H1 (cell line): ENCODE measurements at regions not wholly inside any gene's neighbourhood (a gene's known extent, or its start where the extent isn't known, plus 50 kb on each side); places are given as distances from the start of the nearest gene placed in this dataset.

Experiments
- ASH2L ChIP-seq: fragments of 200-600, 300-600 bp; sonication (generic); IDR thresholded peaks from one replicate; pipeline ENCODE4 v1.7.1; 2017; ENCODE audit warnings: low read length
- MAFK ChIP-seq: IDR thresholded peaks from 2 replicates; pipeline ENCODE4 v1.6.1; 2012; ENCODE audit warnings: low read depth, mild to moderate bottlenecking, improper control_type of control experiment, low read length
- POLR2A ChIP-seq, 2 experiments: IDR thresholded peaks; 1 replicate in 1 of 2; 2 replicates in 1 of 2; pipeline ENCODE4 v1.6.1; 2011; ENCODE audit warnings: low read depth in 2 of 2, low read length in 2 of 2, mild to moderate bottlenecking in 2 of 2; ENCODE audit errors: control extremely low read depth in 1 of 2
- POLR2AphosphoS5 ChIP-seq: IDR thresholded peaks from 2 replicates; pipeline ENCODE4 v1.6.1; 2011; ENCODE audit warnings: low read depth, low read length
- SIN3A ChIP-seq, 2 experiments: IDR thresholded peaks in 1 of 2; conservative IDR thresholded peaks in 1 of 2; 2 replicates each; pipeline ENCODE4 v1.6.1; 2011 to 2012; ENCODE audit warnings: low read length in 2 of 2, improper control_type of control experiment in 1 of 2, low read depth in 1 of 2, mild to moderate bottlenecking in 1 of 2
- SIRT6 ChIP-seq: IDR thresholded peaks from one replicate; pipeline ENCODE4 v1.7.1; 2012; ENCODE audit warnings: low read length, inconsistent platforms
- SP1 ChIP-seq: IDR thresholded peaks from 2 replicates; pipeline ENCODE4 v1.6.1; 2011; ENCODE audit warnings: low read depth, low read length
- SP2 ChIP-seq: IDR thresholded peaks from 2 replicates; pipeline ENCODE4 v1.6.1; 2012; ENCODE audit warnings: mild to moderate bottlenecking, low read length, inconsistent platforms
- TAF1 ChIP-seq: IDR thresholded peaks from 2 replicates; pipeline ENCODE4 v1.6.1; 2011; ENCODE audit warnings: mild to moderate bottlenecking, low read depth, low read length
- TF ChIP-seq, protein P1 (sequence below), 3 experiments: IDR thresholded peaks; 1 replicate in 2 of 3; 2 replicates in 1 of 3; pipeline versions ENCODE4 v1.5.1 to v1.6.1; 2011; ENCODE audit warnings: low read length in 3 of 3, mild to moderate bottlenecking in 3 of 3, inconsistent platforms in 2 of 3, low read depth in 1 of 3, moderate library complexity in 1 of 3; ENCODE audit not compliant: insufficient read depth in 1 of 3; ENCODE audit errors: control extremely low read depth in 1 of 3
- TF ChIP-seq, protein P2 (sequence below): IDR thresholded peaks from 2 replicates; pipeline ENCODE4 v1.6.1; 2011; ENCODE audit warnings: low read depth, mild to moderate bottlenecking, low read length; ENCODE audit not compliant: insufficient read depth

DNA sequence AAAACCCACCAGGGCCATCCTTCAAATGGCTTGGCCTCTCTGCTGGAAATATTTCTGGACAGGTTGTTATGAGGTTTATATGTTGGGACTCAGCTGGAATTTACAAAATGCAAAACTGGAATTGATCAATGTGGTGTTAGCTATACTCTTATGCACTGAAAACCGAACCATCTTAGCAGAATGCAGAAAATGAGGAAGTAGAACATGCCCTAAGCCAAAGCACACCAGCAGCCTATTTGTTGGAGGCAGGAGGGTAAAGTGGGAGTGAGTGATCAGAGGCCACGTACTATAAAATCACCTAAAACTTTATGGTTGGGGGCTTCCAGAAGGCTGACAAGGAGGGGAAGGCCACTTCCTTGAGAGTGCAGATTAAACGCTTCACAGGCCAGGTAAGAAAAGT, 63.6 kb upstream of the C5orf63 start:
- no peak for TF ChIP-seq SP2
- TF ChIP-seq POLR2AphosphoS5 = no peak
- no peak for TF ChIP-seq SIN3A (conservative IDR thresholded peaks at IDR 0.05 in 1 of 2, IDR thresholded peaks at IDR 0.05 in 1 of 2; ENCODE audit: low read depth in 1 of 2, low read length in 2 of 2)
- TF ChIP-seq, protein P1, sequence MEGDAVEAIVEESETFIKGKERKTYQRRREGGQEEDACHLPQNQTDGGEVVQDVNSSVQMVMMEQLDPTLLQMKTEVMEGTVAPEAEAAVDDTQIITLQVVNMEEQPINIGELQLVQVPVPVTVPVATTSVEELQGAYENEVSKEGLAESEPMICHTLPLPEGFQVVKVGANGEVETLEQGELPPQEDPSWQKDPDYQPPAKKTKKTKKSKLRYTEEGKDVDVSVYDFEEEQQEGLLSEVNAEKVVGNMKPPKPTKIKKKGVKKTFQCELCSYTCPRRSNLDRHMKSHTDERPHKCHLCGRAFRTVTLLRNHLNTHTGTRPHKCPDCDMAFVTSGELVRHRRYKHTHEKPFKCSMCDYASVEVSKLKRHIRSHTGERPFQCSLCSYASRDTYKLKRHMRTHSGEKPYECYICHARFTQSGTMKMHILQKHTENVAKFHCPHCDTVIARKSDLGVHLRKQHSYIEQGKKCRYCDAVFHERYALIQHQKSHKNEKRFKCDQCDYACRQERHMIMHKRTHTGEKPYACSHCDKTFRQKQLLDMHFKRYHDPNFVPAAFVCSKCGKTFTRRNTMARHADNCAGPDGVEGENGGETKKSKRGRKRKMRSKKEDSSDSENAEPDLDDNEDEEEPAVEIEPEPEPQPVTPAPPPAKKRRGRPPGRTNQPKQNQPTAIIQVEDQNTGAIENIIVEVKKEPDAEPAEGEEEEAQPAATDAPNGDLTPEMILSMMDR (IDR thresholded peaks at IDR 0.05; ENCODE audit: control extremely low read depth in 1 of 3, insufficient read depth in 1 of 3, low read depth in 1 of 3, low read length in 3 of 3) = no peak
- TF ChIP-seq POLR2A (IDR thresholded peaks at IDR 0.05; ENCODE audit: control extremely low read depth in 1 of 2, low read depth in 2 of 2, low read length in 2 of 2) = no peak
- TF ChIP-seq ASH2L = no peak
- TF ChIP-seq MAFK = no peak
- no peak for TF ChIP-seq SIRT6
- TF ChIP-seq, protein P2, sequence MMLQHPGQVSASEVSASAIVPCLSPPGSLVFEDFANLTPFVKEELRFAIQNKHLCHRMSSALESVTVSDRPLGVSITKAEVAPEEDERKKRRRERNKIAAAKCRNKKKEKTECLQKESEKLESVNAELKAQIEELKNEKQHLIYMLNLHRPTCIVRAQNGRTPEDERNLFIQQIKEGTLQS = no peak
- TF ChIP-seq TAF1 = no peak
- no peak for TF ChIP-seq SP1
